NCI-H446 (cell line): ENCODE measurements at regions not wholly inside any gene's neighbourhood (a gene's known extent, or its start where the extent isn't known, plus 50 kb on each side); places are given as distances from the start of the nearest gene placed in this dataset.
"Not testable (repeated sequence)": the region's sequence is repeated elsewhere in the genome, so short reads cannot be mapped to it uniquely, and the experiment has no call there.

ENCODE experiments used
- DNase-seq, 2 experiments: peaks; one replicate each; lab custom pipeline; 2025; lab: John Stamatoyannopoulos, UW

- no peak for DNase-seq
Observed at GRCh38 chr5:68067976-68068603, 147.5 kb upstream of the PIK3R1 start.

GRCh38 chr5:68067291-68067690 lies 148.3 kb upstream of the PIK3R1 start:
- no peak for DNase-seq

- DNase-seq: no peak
Observed at GRCh38 chr5:68066277-68066955, 149.1 kb upstream of the PIK3R1 start.

GRCh38 chr5:68065321-68065720 lies 150.2 kb upstream of the PIK3R1 start:
- DNase-seq: not testable (repeated sequence)

- no peak for DNase-seq
Observed at GRCh38 chr5:68060382-68060781, 155.2 kb upstream of the PIK3R1 start.

- no peak for DNase-seq
Observed at GRCh38 chr5:68057191-68057590, 158.4 kb upstream of the PIK3R1 start.

GRCh38 chr5:68055686-68056085 lies 159.9 kb upstream of the PIK3R1 start:
- DNase-seq: no peak

- peak in 1 of 2 experiments; percentile 15 for DNase-seq
Observed at GRCh38 chr5:68054638-68055037, 160.9 kb upstream of the PIK3R1 start.

GRCh38 chr5:68053202-68053601 lies 162.4 kb upstream of the PIK3R1 start:
- DNase-seq: no peak

- peak in 1 of 2 experiments; percentile 34 for DNase-seq
Observed at GRCh38 chr5:68049053-68049713, 166.4 kb upstream of the PIK3R1 start.

- DNase-seq: no peak
Observed at GRCh38 chr5:68048516-68048915, 167.0 kb upstream of the PIK3R1 start.

- not testable (repeated sequence) for DNase-seq
Observed at GRCh38 chr5:68048054-68048453, 167.5 kb upstream of the PIK3R1 start.

GRCh38 chr5:68047035-68047434 lies 168.5 kb upstream of the PIK3R1 start:
- DNase-seq: no peak

GRCh38 chr5:68046445-68046844 lies 169.1 kb upstream of the PIK3R1 start:
- DNase-seq: no peak

GRCh38 chr5:68041293-68041692 lies 174.3 kb upstream of the PIK3R1 start:
- no peak for DNase-seq

GRCh38 chr5:68037546-68037945 lies 178.0 kb upstream of the PIK3R1 start:
- DNase-seq: no peak

GRCh38 chr5:68033961-68034571 lies 181.5 kb upstream of the PIK3R1 start:
- peak in 1 of 2 experiments; percentile 18 for DNase-seq

- DNase-seq: no peak
Observed at GRCh38 chr5:68033029-68033428, 182.5 kb upstream of the PIK3R1 start.

- DNase-seq: no peak
Observed at GRCh38 chr5:68032216-68032762, 183.3 kb upstream of the PIK3R1 start.

- no peak for DNase-seq
Observed at GRCh38 chr5:68028131-68028727, 187.3 kb upstream of the PIK3R1 start.

- DNase-seq: no peak
Observed at GRCh38 chr5:68027519-68027918, 188.0 kb upstream of the PIK3R1 start.
